ENCODE measurements at regions not wholly inside any gene's neighbourhood (a gene's known extent, or its start where the extent isn't known, plus 50 kb on each side); places are given as distances from the start of the nearest gene placed in this dataset.

- no peak for DNase-seq
Observed at GRCh38 chr4:60531776-60532379, 668.2 kb upstream of the ADGRL3 start.

GRCh38 chr4:60544981-60545380, 655.1 kb upstream of the ADGRL3 start:
- no peak for DNase-seq

GRCh38 chr4:60562334-60562733, 637.8 kb upstream of the ADGRL3 start:
- DNase-seq = no peak

GRCh38 chr4:60565558-60565957, 634.6 kb upstream of the ADGRL3 start:
- DNase-seq = no peak

- DNase-seq = no peak
Observed at GRCh38 chr4:60575336-60575735, 624.8 kb upstream of the ADGRL3 start.

GRCh38 chr4:60579335-60579734, 620.8 kb upstream of the ADGRL3 start:
- no peak for DNase-seq

GRCh38 chr4:60581919-60582536, 618.1 kb upstream of the ADGRL3 start:
- no peak for DNase-seq

GRCh38 chr4:60588556-60588955, 611.6 kb upstream of the ADGRL3 start:
- no peak for DNase-seq

- DNase-seq = no peak
Observed at GRCh38 chr4:60589425-60589824, 610.7 kb upstream of the ADGRL3 start.

- DNase-seq = no peak
Observed at GRCh38 chr4:60590116-60590515, 610.0 kb upstream of the ADGRL3 start.

- no peak for DNase-seq
Observed at GRCh38 chr4:60605646-60606354, 594.3 kb upstream of the ADGRL3 start.

GRCh38 chr4:60611762-60612496, 588.2 kb upstream of the ADGRL3 start:
- DNase-seq = no peak

GRCh38 chr4:60617731-60618130, 582.4 kb upstream of the ADGRL3 start:
- no peak for DNase-seq

- DNase-seq = no peak
Observed at GRCh38 chr4:60619531-60620305, 580.4 kb upstream of the ADGRL3 start.

- DNase-seq = no peak
Observed at GRCh38 chr4:60637976-60638375, 562.1 kb upstream of the ADGRL3 start.

- DNase-seq = no peak
Observed at GRCh38 chr4:60648774-60649173, 551.4 kb upstream of the ADGRL3 start.

- DNase-seq = no peak
Observed at GRCh38 chr4:60652933-60653332, 547.2 kb upstream of the ADGRL3 start.

- no peak for DNase-seq
Observed at GRCh38 chr4:60655356-60655755, 544.8 kb upstream of the ADGRL3 start.

GRCh38 chr4:60656171-60656570, 544.0 kb upstream of the ADGRL3 start:
- DNase-seq = no peak

- DNase-seq = no peak
Observed at GRCh38 chr4:60657041-60657440, 543.1 kb upstream of the ADGRL3 start.

GRCh38 chr4:60657807-60658206, 542.3 kb upstream of the ADGRL3 start:
- no peak for DNase-seq

- no peak for DNase-seq
Observed at GRCh38 chr4:60663769-60664168, 536.4 kb upstream of the ADGRL3 start.
